Transverse colon (tissue), 3 donors: ENCODE measurements at regions not wholly inside any gene's neighbourhood (a gene's known extent, or its start where the extent isn't known, plus 50 kb on each side); places are given as distances from the start of the nearest gene placed in this dataset.

ENCODE experiments used
- EP300 ChIP-seq: sonication (generic); formaldehyde crosslinking; IDR thresholded peaks from one replicate; pipeline ENCODE4 v1.6.1; 2017; ENCODE audit warnings: antibody characterized with exemption, low read depth
- POLR2A ChIP-seq: fragments of 450-650 bp; IDR thresholded peaks from one replicate; pipeline ENCODE4 v1.6.1; 2016; ENCODE audit warnings: antibody characterized with exemption, mild to moderate bottlenecking, moderate library complexity
- TF ChIP-seq, protein P1 (sequence below), 5 experiments: fragments of 200-600 bp in 3 of 5; fragments of 450-650 bp in 2 of 5; sonication (generic) in 3 of 5; IDR thresholded peaks; 1 replicate in 2 of 5; 2 replicates in 3 of 5; pipeline ENCODE4 v1.5.1; 2016 to 2017; ENCODE audit warnings: antibody characterized with exemption in 5 of 5, inconsistent platforms in 3 of 5, mild to moderate bottlenecking in 2 of 5, moderate library complexity in 1 of 5

DNA sequence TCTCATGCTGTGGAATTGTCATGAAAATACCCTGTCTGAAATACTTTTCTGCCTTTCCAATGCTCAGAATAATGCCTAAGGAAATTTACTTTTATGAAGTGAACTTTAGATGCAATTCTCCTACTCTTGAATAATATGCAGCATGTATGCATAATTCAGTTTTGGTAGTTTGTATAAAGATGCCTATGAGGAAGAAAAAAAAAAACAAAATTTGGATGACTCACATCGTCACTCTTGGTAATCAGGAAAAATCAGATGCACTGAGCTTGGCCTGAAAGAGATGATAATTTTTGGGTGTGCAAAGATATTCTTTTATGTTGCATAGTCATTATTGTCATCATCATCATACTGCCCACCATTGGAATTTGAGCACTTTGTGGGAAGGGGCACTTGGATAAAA, 382.1 kb downstream of the ANKRD7 start:
- TF ChIP-seq POLR2A (no peak), EP300 (no peak)
- TF ChIP-seq, protein P1, sequence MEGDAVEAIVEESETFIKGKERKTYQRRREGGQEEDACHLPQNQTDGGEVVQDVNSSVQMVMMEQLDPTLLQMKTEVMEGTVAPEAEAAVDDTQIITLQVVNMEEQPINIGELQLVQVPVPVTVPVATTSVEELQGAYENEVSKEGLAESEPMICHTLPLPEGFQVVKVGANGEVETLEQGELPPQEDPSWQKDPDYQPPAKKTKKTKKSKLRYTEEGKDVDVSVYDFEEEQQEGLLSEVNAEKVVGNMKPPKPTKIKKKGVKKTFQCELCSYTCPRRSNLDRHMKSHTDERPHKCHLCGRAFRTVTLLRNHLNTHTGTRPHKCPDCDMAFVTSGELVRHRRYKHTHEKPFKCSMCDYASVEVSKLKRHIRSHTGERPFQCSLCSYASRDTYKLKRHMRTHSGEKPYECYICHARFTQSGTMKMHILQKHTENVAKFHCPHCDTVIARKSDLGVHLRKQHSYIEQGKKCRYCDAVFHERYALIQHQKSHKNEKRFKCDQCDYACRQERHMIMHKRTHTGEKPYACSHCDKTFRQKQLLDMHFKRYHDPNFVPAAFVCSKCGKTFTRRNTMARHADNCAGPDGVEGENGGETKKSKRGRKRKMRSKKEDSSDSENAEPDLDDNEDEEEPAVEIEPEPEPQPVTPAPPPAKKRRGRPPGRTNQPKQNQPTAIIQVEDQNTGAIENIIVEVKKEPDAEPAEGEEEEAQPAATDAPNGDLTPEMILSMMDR (IDR thresholded peaks at IDR 0.05): no peak
